CD4-positive, alpha-beta T cell treated with Interleukin-1 beta for 1 hour (primary cell): ENCODE measurements at regions not wholly inside any gene's neighbourhood (a gene's known extent, or its start where the extent isn't known, plus 50 kb on each side); places are given as distances from the start of the nearest gene placed in this dataset.

ENCODE experiments used
- DNase-seq, 2 donors: peaks; one replicate each; pipeline ENCODE4 v3.0.0-alpha.2; 2020 to 2022

- no peak for DNase-seq
Measured at GRCh38 chr5:153402550-153402949, 87.9 kb upstream of the GRIA1 start.

DNA sequence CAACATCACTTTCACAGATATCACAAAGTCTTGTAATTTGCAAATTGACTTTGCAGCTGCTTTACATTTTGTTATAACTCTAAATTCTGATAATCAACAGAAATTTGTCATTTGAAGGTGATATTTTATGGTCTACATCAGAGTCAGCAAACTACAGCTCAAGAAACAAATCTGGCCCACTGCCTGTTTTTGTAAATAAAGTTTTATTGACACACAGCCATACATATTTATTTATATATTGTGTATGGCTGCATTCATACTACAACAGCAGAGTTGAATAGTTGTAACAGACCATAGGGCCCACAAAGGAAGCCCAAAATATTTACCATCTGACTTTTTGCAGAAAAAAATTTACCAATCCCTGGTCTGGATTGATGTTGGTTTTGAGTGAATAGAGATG is 87.0 kb upstream of the GRIA1 start:
- no peak for DNase-seq

GRCh38 chr5:153404747-153405146 is 85.7 kb upstream of the GRIA1 start:
- no peak for DNase-seq

GRCh38 chr5:153421676-153422075 is 68.8 kb upstream of the GRIA1 start:
- DNase-seq: no peak

- DNase-seq: no peak
Measured at GRCh38 chr5:153425914-153426313, 64.6 kb upstream of the GRIA1 start.

DNA sequence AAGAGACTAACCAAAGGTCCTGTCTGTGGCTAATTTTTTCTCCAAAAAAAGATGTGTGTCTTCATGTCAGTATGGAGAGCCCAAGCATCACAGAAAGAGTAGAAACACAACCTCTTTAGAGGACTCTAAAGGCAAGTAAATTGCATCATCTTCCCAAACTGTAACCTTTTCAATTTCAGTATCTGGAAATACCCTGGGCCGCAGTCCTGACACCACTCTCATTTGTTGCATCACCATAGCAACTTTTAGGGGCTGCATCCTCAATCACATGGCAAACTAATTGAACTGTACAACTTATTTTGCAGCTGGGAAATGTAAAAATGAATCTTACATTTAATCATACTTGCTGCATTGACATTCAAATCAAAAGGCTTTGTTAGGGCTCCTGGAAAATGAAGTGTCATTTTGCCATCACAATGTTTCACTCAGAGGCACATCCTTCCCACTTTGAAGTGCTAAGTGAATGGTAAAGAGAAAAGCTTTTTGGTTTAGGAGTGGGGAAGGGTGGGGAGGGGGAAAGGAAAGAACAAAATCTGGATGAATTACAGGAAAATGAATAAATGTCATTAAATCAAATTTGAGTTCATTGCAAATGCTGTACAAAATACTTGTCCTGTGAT is 60.6 kb upstream of the GRIA1 start:
- no peak for DNase-seq

GRCh38 chr5:153432583-153432982 is 57.9 kb upstream of the GRIA1 start:
- DNase-seq: no peak

DNA sequence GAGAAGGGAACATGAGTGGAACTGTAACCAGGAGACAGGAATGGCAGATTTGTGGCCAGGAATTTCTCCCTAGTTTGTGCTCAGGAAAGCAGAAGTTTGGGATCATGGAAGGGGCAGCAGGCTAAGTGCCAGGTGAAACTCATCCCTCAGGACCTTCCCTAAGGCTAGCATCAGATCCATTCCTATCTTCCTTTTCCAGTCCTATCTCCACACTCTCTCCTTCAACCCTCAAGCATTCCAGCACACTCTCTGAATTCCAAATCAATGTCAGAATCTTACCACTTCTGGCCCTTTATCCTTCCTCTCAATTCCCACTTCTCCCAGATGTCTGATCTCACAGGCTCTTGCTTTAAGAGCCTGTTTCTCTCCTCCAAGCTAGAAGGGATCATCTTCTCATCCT is 53.2 kb upstream of the GRIA1 start:
- no peak for DNase-seq

GRCh38 chr5:153439130-153439529 is 51.3 kb upstream of the GRIA1 start:
- DNase-seq: no peak
